ENCODE measurements at regions not wholly inside any gene's neighbourhood (a gene's known extent, or its start where the extent isn't known, plus 50 kb on each side); places are given as distances from the start of the nearest gene placed in this dataset.

GRCh38 chr13:107095876-107096275, 527.9 kb upstream of the ARGLU1 start:
- no peaks in the 10 kb centered on the region for H3K36me3 ChIP-seq (ENCODE audit: control insufficient read depth in 1 of 2, insufficient read depth in 2 of 2, low read length in 2 of 2)
- H3K27ac ChIP-seq (ENCODE audit: low read depth, low read length) = no peak overlapping the region
- no peaks in the 10 kb centered on the region for H3K4me1 ChIP-seq (ENCODE audit: control insufficient read depth in 1 of 2, insufficient read depth in 2 of 2, low read length in 2 of 2)
- no peak overlapping the region for H3K4me3 ChIP-seq (ENCODE audit: low read depth in 1 of 2, low read length in 2 of 2)
- H3K9me3 ChIP-seq (ENCODE audit: control insufficient read depth in 1 of 2, low read length in 2 of 2) = no peaks in the 10 kb centered on the region
- H3K9ac ChIP-seq (ENCODE audit: low read depth in 1 of 2, low read length in 2 of 2) = no peak overlapping the region
- H3K27me3 ChIP-seq (ENCODE audit: control insufficient read depth in 1 of 2, insufficient read depth in 2 of 2, low read length in 2 of 2) = no peaks in the 10 kb centered on the region

GRCh38 chr13:107091861-107092260, 523.9 kb upstream of the ARGLU1 start:
- Histone ChIP-seq H3K4me1 (ENCODE audit: control insufficient read depth in 1 of 2, insufficient read depth in 2 of 2, low read length in 2 of 2) (no peaks in the 10 kb centered on the region), H3K36me3 (ENCODE audit: control insufficient read depth in 1 of 2, insufficient read depth in 2 of 2, low read length in 2 of 2) (no peaks in the 10 kb centered on the region), H3K9me3 (ENCODE audit: control insufficient read depth in 1 of 2, low read length in 2 of 2) (no peaks in the 10 kb centered on the region), H3K27ac (ENCODE audit: low read depth, low read length) (no peak overlapping the region), H3K4me3 (ENCODE audit: low read depth in 1 of 2, low read length in 2 of 2) (no peak overlapping the region), H3K27me3 (ENCODE audit: control insufficient read depth in 1 of 2, insufficient read depth in 2 of 2, low read length in 2 of 2) (no peaks in the 10 kb centered on the region), H3K9ac (ENCODE audit: low read depth in 1 of 2, low read length in 2 of 2) (no peak overlapping the region)

GRCh38 chr13:107091428-107091827, 523.5 kb upstream of the ARGLU1 start:
- H3K9ac ChIP-seq (ENCODE audit: low read depth in 1 of 2, low read length in 2 of 2) = no peak overlapping the region
- H3K4me1 ChIP-seq (ENCODE audit: control insufficient read depth in 1 of 2, insufficient read depth in 2 of 2, low read length in 2 of 2) = no peaks in the 10 kb centered on the region
- no peak overlapping the region for H3K4me3 ChIP-seq (ENCODE audit: low read depth in 1 of 2, low read length in 2 of 2)
- H3K27me3 ChIP-seq (ENCODE audit: control insufficient read depth in 1 of 2, insufficient read depth in 2 of 2, low read length in 2 of 2) = no peaks in the 10 kb centered on the region
- H3K27ac ChIP-seq (ENCODE audit: low read depth, low read length) = no peak overlapping the region
- no peaks in the 10 kb centered on the region for H3K9me3 ChIP-seq (ENCODE audit: control insufficient read depth in 1 of 2, low read length in 2 of 2)
- H3K36me3 ChIP-seq (ENCODE audit: control insufficient read depth in 1 of 2, insufficient read depth in 2 of 2, low read length in 2 of 2) = no peaks in the 10 kb centered on the region

GRCh38 chr13:107088061-107088460, 520.1 kb upstream of the ARGLU1 start:
- no peak overlapping the region for H3K9ac ChIP-seq (ENCODE audit: low read depth in 1 of 2, low read length in 2 of 2)
- no peak overlapping the region for H3K4me3 ChIP-seq (ENCODE audit: low read depth in 1 of 2, low read length in 2 of 2)
- no peaks in the 10 kb centered on the region for H3K9me3 ChIP-seq (ENCODE audit: control insufficient read depth in 1 of 2, low read length in 2 of 2)
- H3K36me3 ChIP-seq (ENCODE audit: control insufficient read depth in 1 of 2, insufficient read depth in 2 of 2, low read length in 2 of 2) = no peaks in the 10 kb centered on the region
- no peaks in the 10 kb centered on the region for H3K4me1 ChIP-seq (ENCODE audit: control insufficient read depth in 1 of 2, insufficient read depth in 2 of 2, low read length in 2 of 2)
- no peak overlapping the region for H3K27ac ChIP-seq (ENCODE audit: low read depth, low read length)
- no peaks in the 10 kb centered on the region for H3K27me3 ChIP-seq (ENCODE audit: control insufficient read depth in 1 of 2, insufficient read depth in 2 of 2, low read length in 2 of 2)

- Histone ChIP-seq H3K27me3 (ENCODE audit: control insufficient read depth in 1 of 2, insufficient read depth in 2 of 2, low read length in 2 of 2) (no peaks in the 10 kb centered on the region), H3K36me3 (ENCODE audit: control insufficient read depth in 1 of 2, insufficient read depth in 2 of 2, low read length in 2 of 2) (no peaks in the 10 kb centered on the region), H3K9ac (ENCODE audit: low read depth in 1 of 2, low read length in 2 of 2) (no peak overlapping the region), H3K9me3 (ENCODE audit: control insufficient read depth in 1 of 2, low read length in 2 of 2) (no peaks in the 10 kb centered on the region), H3K27ac (ENCODE audit: low read depth, low read length) (no peak overlapping the region), H3K4me1 (ENCODE audit: control insufficient read depth in 1 of 2, insufficient read depth in 2 of 2, low read length in 2 of 2) (no peaks in the 10 kb centered on the region), H3K4me3 (ENCODE audit: low read depth in 1 of 2, low read length in 2 of 2) (no peak overlapping the region)
Observed at GRCh38 chr13:107079423-107080049, 511.6 kb upstream of the ARGLU1 start.

- no peaks in the 10 kb centered on the region for H3K36me3 ChIP-seq (ENCODE audit: control insufficient read depth in 1 of 2, insufficient read depth in 2 of 2, low read length in 2 of 2)
- no peak overlapping the region for H3K27ac ChIP-seq (ENCODE audit: low read depth, low read length)
- no peaks in the 10 kb centered on the region for H3K4me1 ChIP-seq (ENCODE audit: control insufficient read depth in 1 of 2, insufficient read depth in 2 of 2, low read length in 2 of 2)
- H3K9ac ChIP-seq (ENCODE audit: low read depth in 1 of 2, low read length in 2 of 2) = no peak overlapping the region
- no peaks in the 10 kb centered on the region for H3K27me3 ChIP-seq (ENCODE audit: control insufficient read depth in 1 of 2, insufficient read depth in 2 of 2, low read length in 2 of 2)
- no peaks in the 10 kb centered on the region for H3K9me3 ChIP-seq (ENCODE audit: control insufficient read depth in 1 of 2, low read length in 2 of 2)
- no peak overlapping the region for H3K4me3 ChIP-seq (ENCODE audit: low read depth in 1 of 2, low read length in 2 of 2)
Observed at GRCh38 chr13:107078229-107078765, 510.4 kb upstream of the ARGLU1 start.

GRCh38 chr13:107076801-107077200, 508.9 kb upstream of the ARGLU1 start:
- no peak overlapping the region for H3K27ac ChIP-seq (ENCODE audit: low read depth, low read length)
- H3K4me1 ChIP-seq (ENCODE audit: control insufficient read depth in 1 of 2, insufficient read depth in 2 of 2, low read length in 2 of 2) = no peaks in the 10 kb centered on the region
- no peak overlapping the region for H3K4me3 ChIP-seq (ENCODE audit: low read depth in 1 of 2, low read length in 2 of 2)
- no peaks in the 10 kb centered on the region for H3K9me3 ChIP-seq (ENCODE audit: control insufficient read depth in 1 of 2, low read length in 2 of 2)
- no peaks in the 10 kb centered on the region for H3K36me3 ChIP-seq (ENCODE audit: control insufficient read depth in 1 of 2, insufficient read depth in 2 of 2, low read length in 2 of 2)
- no peaks in the 10 kb centered on the region for H3K27me3 ChIP-seq (ENCODE audit: control insufficient read depth in 1 of 2, insufficient read depth in 2 of 2, low read length in 2 of 2)
- H3K9ac ChIP-seq (ENCODE audit: low read depth in 1 of 2, low read length in 2 of 2) = no peak overlapping the region

- no peaks in the 10 kb centered on the region for H3K4me1 ChIP-seq (ENCODE audit: control insufficient read depth in 1 of 2, insufficient read depth in 2 of 2, low read length in 2 of 2)
- H3K27ac ChIP-seq (ENCODE audit: low read depth, low read length) = no peak overlapping the region
- no peak overlapping the region for H3K9ac ChIP-seq (ENCODE audit: low read depth in 1 of 2, low read length in 2 of 2)
- H3K36me3 ChIP-seq (ENCODE audit: control insufficient read depth in 1 of 2, insufficient read depth in 2 of 2, low read length in 2 of 2) = no peaks in the 10 kb centered on the region
- no peaks in the 10 kb centered on the region for H3K9me3 ChIP-seq (ENCODE audit: control insufficient read depth in 1 of 2, low read length in 2 of 2)
- no peak overlapping the region for H3K4me3 ChIP-seq (ENCODE audit: low read depth in 1 of 2, low read length in 2 of 2)
- H3K27me3 ChIP-seq (ENCODE audit: control insufficient read depth in 1 of 2, insufficient read depth in 2 of 2, low read length in 2 of 2) = no peaks in the 10 kb centered on the region
Observed at GRCh38 chr13:107075576-107075975, 507.6 kb upstream of the ARGLU1 start.

- no peaks in the 10 kb centered on the region for H3K4me1 ChIP-seq (ENCODE audit: control insufficient read depth in 1 of 2, insufficient read depth in 2 of 2, low read length in 2 of 2)
- no peaks in the 10 kb centered on the region for H3K36me3 ChIP-seq (ENCODE audit: control insufficient read depth in 1 of 2, insufficient read depth in 2 of 2, low read length in 2 of 2)
- H3K27ac ChIP-seq (ENCODE audit: low read depth, low read length) = no peak overlapping the region
- no peaks in the 10 kb centered on the region for H3K27me3 ChIP-seq (ENCODE audit: control insufficient read depth in 1 of 2, insufficient read depth in 2 of 2, low read length in 2 of 2)
- H3K4me3 ChIP-seq (ENCODE audit: low read depth in 1 of 2, low read length in 2 of 2) = no peak overlapping the region
- H3K9ac ChIP-seq (ENCODE audit: low read depth in 1 of 2, low read length in 2 of 2) = no peak overlapping the region
- H3K9me3 ChIP-seq (ENCODE audit: control insufficient read depth in 1 of 2, low read length in 2 of 2) = no peaks in the 10 kb centered on the region
Observed at GRCh38 chr13:107070792-107071191, 502.9 kb upstream of the ARGLU1 start.

- Histone ChIP-seq H3K9me3 (ENCODE audit: control insufficient read depth in 1 of 2, low read length in 2 of 2) (no peaks in the 10 kb centered on the region), H3K36me3 (ENCODE audit: control insufficient read depth in 1 of 2, insufficient read depth in 2 of 2, low read length in 2 of 2) (no peaks in the 10 kb centered on the region), H3K27me3 (ENCODE audit: control insufficient read depth in 1 of 2, insufficient read depth in 2 of 2, low read length in 2 of 2) (no peaks in the 10 kb centered on the region), H3K4me1 (ENCODE audit: control insufficient read depth in 1 of 2, insufficient read depth in 2 of 2, low read length in 2 of 2) (no peaks in the 10 kb centered on the region), H3K9ac (ENCODE audit: low read depth in 1 of 2, low read length in 2 of 2) (no peak overlapping the region), H3K4me3 (ENCODE audit: low read depth in 1 of 2, low read length in 2 of 2) (no peak overlapping the region), H3K27ac (ENCODE audit: low read depth, low read length) (no peak overlapping the region)
Observed at GRCh38 chr13:107069108-107069776, 501.3 kb upstream of the ARGLU1 start.

All from duodenal mucosa (tissue), 2 donors.